HEK293 (cell line): ENCODE measurements at regions not wholly inside any gene's neighbourhood (a gene's known extent, or its start where the extent isn't known, plus 50 kb on each side); places are given as distances from the start of the nearest gene placed in this dataset.

Experiments used
- CTCF ChIA-PET: fragments of 350-600 bp; formaldehyde crosslinking; extraction: SDS; loops from one replicate; lab custom pipeline; 2021; ENCODE audit warnings: antibody characterized with exemption; lab: Yijun Ruan, JAX
- POLR2A ChIA-PET: fragments of 300-600 bp; formaldehyde crosslinking; extraction: SDS; loops from one replicate; lab custom pipeline; 2020; ENCODE audit warnings: antibody characterized with exemption, inconsistent platforms; lab: Yijun Ruan, JAX
- H3K27ac ChIP-seq: fragments of 200-500 bp; sonication (Bioruptor generic); 2 replicates; pipeline ENCODE4 v1.5.1; 2014; ENCODE audit warnings: low read depth, low read length, control low read depth, inconsistent platforms; ENCODE audit errors: extremely low read depth
- H3K36me3 ChIP-seq, 2 experiments: fragments of 200-500 bp in 1 of 2; sonication (Bioruptor generic) in 1 of 2; 1 replicate in 1 of 2; 2 replicates in 1 of 2; pipeline ENCODE4 v1.5.1; 2014 to 2017; ENCODE audit warnings: inconsistent platforms in 2 of 2, low read length in 2 of 2; ENCODE audit not compliant: control insufficient read depth in 2 of 2, insufficient read depth in 1 of 2
- H3K4me1 ChIP-seq: fragments of 200-500 bp; sonication (Bioruptor generic); 2 replicates; pipeline ENCODE4 v1.5.1; 2014; ENCODE audit warnings: mild to moderate bottlenecking, low read length, inconsistent platforms; ENCODE audit not compliant: control insufficient read depth, insufficient read depth
- H3K4me3 ChIP-seq: 2 replicates; pipeline ENCODE4 v1.5.1; 2011; ENCODE audit warnings: low read depth, mild to moderate bottlenecking, control low read depth, low read length, moderate library complexity
- H3K9me3 ChIP-seq: fragments of 200-500 bp; sonication (Bioruptor generic); 2 replicates; pipeline ENCODE4 v1.5.1; 2014; ENCODE audit warnings: low read depth, low read length, inconsistent platforms; ENCODE audit not compliant: control insufficient read depth, insufficient read depth
- BCL6B ChIP-seq: fragments of 450-650 bp; formaldehyde crosslinking; IDR thresholded peaks from 2 replicates; pipeline ENCODE4 v1.5.1; 2017; ENCODE audit warnings: missing biosample characterization, missing genetic modification characterization
- KLF7 ChIP-seq: fragments of 450-650 bp; formaldehyde crosslinking; IDR thresholded peaks from 2 replicates; pipeline ENCODE4 v1.5.1; 2016; ENCODE audit warnings: missing biosample characterization, missing genetic modification characterization, borderline replicate concordance
- KLF8 ChIP-seq: fragments of 450-650 bp; formaldehyde crosslinking; IDR thresholded peaks from 2 replicates; pipeline ENCODE4 v1.5.1; 2016; ENCODE audit warnings: missing biosample characterization, missing genetic modification characterization
- ZBTB21 ChIP-seq: fragments of 450-650 bp; formaldehyde crosslinking; IDR thresholded peaks from 2 replicates; pipeline ENCODE4 v1.5.1; 2017; ENCODE audit warnings: missing biosample characterization, missing genetic modification characterization
- ZBTB26 ChIP-seq: fragments of 450-650 bp; formaldehyde crosslinking; optimal IDR thresholded peaks from 2 replicates; pipeline ENCODE3; 2016; ENCODE audit warnings: missing biosample characterization, mild to moderate bottlenecking, missing genetic modification characterization
- ZBTB49 ChIP-seq: fragments of 450-650 bp; formaldehyde crosslinking; IDR thresholded peaks from 2 replicates; pipeline ENCODE4 v1.5.1; 2016; ENCODE audit warnings: missing biosample characterization, missing genetic modification characterization, low read depth
- ZNF157 ChIP-seq: fragments of 450-650 bp; formaldehyde crosslinking; IDR thresholded peaks from 2 replicates; pipeline ENCODE4 v1.5.1; 2016; ENCODE audit warnings: missing biosample characterization, missing genetic modification characterization
- ZNF175 ChIP-seq: fragments of 450-650 bp; formaldehyde crosslinking; IDR thresholded peaks from 2 replicates; pipeline ENCODE4 v1.5.1; 2016; ENCODE audit warnings: missing biosample characterization, missing genetic modification characterization
- ZNF202 ChIP-seq: fragments of 450-650 bp; formaldehyde crosslinking; IDR thresholded peaks from 2 replicates; pipeline ENCODE4 v1.5.1; 2016; ENCODE audit warnings: missing biosample characterization, missing genetic modification characterization, borderline replicate concordance
- ZNF221 ChIP-seq: fragments of 450-650 bp; formaldehyde crosslinking; IDR thresholded peaks from 2 replicates; pipeline ENCODE4 v1.5.1; 2017; ENCODE audit warnings: missing biosample characterization, missing genetic modification characterization, borderline replicate concordance
- ZNF223 ChIP-seq: fragments of 450-650 bp; formaldehyde crosslinking; IDR thresholded peaks from 2 replicates; pipeline ENCODE4 v1.5.1; 2016; ENCODE audit warnings: missing biosample characterization, missing genetic modification characterization
- ZNF558 ChIP-seq: fragments of 450-650 bp; formaldehyde crosslinking; IDR thresholded peaks from 2 replicates; pipeline ENCODE4 v1.5.1; 2016; ENCODE audit warnings: missing biosample characterization, missing genetic modification characterization
- ZNF571 ChIP-seq: fragments of 450-650 bp; formaldehyde crosslinking; IDR thresholded peaks from 2 replicates; pipeline ENCODE4 v1.5.0; 2017; ENCODE audit warnings: missing biosample characterization, missing genetic modification characterization
- ZNF660 ChIP-seq: fragments of 450-650 bp; IDR thresholded peaks from 2 replicates; pipeline ENCODE4 v1.5.1; 2018; ENCODE audit warnings: missing biosample characterization, mild to moderate bottlenecking, missing genetic modification characterization
- ZNF701 ChIP-seq: fragments of 450-650 bp; formaldehyde crosslinking; IDR thresholded peaks from 2 replicates; pipeline ENCODE4 v1.5.1; 2016; ENCODE audit warnings: missing biosample characterization, missing genetic modification characterization
- TF ChIP-seq, protein P1 (sequence below): fragments of 450-650 bp; formaldehyde crosslinking; conservative IDR thresholded peaks from 2 replicates; pipeline ENCODE4 v1.5.1; 2016; ENCODE audit warnings: low read depth, missing biosample characterization, missing genetic modification characterization
- TF ChIP-seq, protein P2 (sequence below): fragments of 450-650 bp; formaldehyde crosslinking; IDR thresholded peaks from 2 replicates; pipeline ENCODE4 v1.5.1; 2016; ENCODE audit warnings: missing biosample characterization, missing genetic modification characterization, borderline replicate concordance

GRCh38 chr5:179438461-179438860, 93.2 kb upstream of the ADAMTS2 start:
- no peaks in the 10 kb centered on the region for H3K36me3 ChIP-seq
- H3K4me3 ChIP-seq = no peak overlapping the region
- TF ChIP-seq ZNF157 (tag by site-specific recombination) (no peak), ZNF221 (tag by site-specific recombination) (no peak), ZBTB49 (no peak), ZNF571 (tag by site-specific recombination) (no peak), ZNF701 (no peak), KLF7 (tag by site-specific recombination) (no peak), ZNF558 (no peak)
- TF ChIP-seq, protein P1, sequence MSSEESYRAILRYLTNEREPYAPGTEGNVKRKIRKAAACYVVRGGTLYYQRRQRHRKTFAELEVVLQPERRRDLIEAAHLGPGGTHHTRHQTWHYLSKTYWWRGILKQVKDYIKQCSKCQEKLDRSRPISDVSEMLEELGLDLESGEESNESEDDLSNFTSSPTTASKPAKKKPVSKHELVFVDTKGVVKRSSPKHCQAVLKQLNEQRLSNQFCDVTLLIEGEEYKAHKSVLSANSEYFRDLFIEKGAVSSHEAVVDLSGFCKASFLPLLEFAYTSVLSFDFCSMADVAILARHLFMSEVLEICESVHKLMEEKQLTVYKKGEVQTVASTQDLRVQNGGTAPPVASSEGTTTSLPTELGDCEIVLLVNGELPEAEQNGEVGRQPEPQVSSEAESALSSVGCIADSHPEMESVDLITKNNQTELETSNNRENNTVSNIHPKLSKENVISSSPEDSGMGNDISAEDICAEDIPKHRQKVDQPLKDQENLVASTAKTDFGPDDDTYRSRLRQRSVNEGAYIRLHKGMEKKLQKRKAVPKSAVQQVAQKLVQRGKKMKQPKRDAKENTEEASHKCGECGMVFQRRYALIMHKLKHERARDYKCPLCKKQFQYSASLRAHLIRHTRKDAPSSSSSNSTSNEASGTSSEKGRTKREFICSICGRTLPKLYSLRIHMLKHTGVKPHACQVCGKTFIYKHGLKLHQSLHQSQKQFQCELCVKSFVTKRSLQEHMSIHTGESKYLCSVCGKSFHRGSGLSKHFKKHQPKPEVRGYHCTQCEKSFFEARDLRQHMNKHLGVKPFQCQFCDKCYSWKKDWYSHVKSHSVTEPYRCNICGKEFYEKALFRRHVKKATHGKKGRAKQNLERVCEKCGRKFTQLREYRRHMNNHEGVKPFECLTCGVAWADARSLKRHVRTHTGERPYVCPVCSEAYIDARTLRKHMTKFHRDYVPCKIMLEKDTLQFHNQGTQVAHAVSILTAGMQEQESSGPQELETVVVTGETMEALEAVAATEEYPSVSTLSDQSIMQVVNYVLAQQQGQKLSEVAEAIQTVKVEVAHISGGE = no peak
- TF ChIP-seq, all 188 proteins: peak for 0
- Histone ChIP-seq H3K27ac (no peak overlapping the region), H3K4me1 (no peaks in the 10 kb centered on the region), H3K9me3 (no peaks in the 10 kb centered on the region)
- ChIA-PET CTCF (no interaction called here), POLR2A (no interaction called here)

GRCh38 chr5:179438011-179438441, 92.8 kb upstream of the ADAMTS2 start:
- POLR2A ChIA-PET = no interaction called here
- Histone ChIP-seq H3K36me3 (no peaks in the 10 kb centered on the region), H3K4me1 (no peaks in the 10 kb centered on the region)
- no peak for TF ChIP-seq ZNF175 (tag by site-specific recombination)
- TF ChIP-seq, all 188 proteins: peak for 0
- Histone ChIP-seq H3K4me3 (no peak overlapping the region), H3K27ac (no peak overlapping the region), H3K9me3 (no peaks in the 10 kb centered on the region)
- CTCF ChIA-PET = no interaction called here

- H3K27ac ChIP-seq = no peak overlapping the region
- CTCF ChIA-PET = no interaction called here
- H3K36me3 ChIP-seq = no peaks in the 10 kb centered on the region
- no peak overlapping the region for H3K4me3 ChIP-seq
- TF ChIP-seq ZBTB21 (tag by site-specific recombination) = no peak
- no peaks in the 10 kb centered on the region for H3K4me1 ChIP-seq
- POLR2A ChIA-PET = no interaction called here
- no peaks in the 10 kb centered on the region for H3K9me3 ChIP-seq
Observed at GRCh38 chr5:179437341-179438001, 92.2 kb upstream of the ADAMTS2 start.

- Histone ChIP-seq H3K27ac (no peak overlapping the region), H3K36me3 (no peaks in the 10 kb centered on the region), H3K4me1 (no peaks in the 10 kb centered on the region), H3K9me3 (no peaks in the 10 kb centered on the region), H3K4me3 (no peak overlapping the region)
- POLR2A ChIA-PET = no interaction called here
- CTCF ChIA-PET = no interaction called here
- no peak for TF ChIP-seq KLF8 (tag by site-specific recombination)
- no peak for TF ChIP-seq ZBTB26
- no peak for TF ChIP-seq BCL6B (tag by site-specific recombination)
- no peak for TF ChIP-seq ZNF660 (tag by site-specific recombination)
- TF ChIP-seq ZNF202 (tag by site-specific recombination) = no peak
- TF ChIP-seq, protein P2, sequence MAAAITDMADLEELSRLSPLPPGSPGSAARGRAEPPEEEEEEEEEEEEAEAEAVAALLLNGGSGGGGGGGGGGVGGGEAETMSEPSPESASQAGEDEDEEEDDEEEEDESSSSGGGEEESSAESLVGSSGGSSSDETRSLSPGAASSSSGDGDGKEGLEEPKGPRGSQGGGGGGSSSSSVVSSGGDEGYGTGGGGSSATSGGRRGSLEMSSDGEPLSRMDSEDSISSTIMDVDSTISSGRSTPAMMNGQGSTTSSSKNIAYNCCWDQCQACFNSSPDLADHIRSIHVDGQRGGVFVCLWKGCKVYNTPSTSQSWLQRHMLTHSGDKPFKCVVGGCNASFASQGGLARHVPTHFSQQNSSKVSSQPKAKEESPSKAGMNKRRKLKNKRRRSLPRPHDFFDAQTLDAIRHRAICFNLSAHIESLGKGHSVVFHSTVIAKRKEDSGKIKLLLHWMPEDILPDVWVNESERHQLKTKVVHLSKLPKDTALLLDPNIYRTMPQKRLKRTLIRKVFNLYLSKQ (tag by site-specific recombination) = no peak
- TF ChIP-seq ZNF223 = no peak
Observed at GRCh38 chr5:179436321-179437122, 91.3 kb upstream of the ADAMTS2 start.
